ENCODE measurements at regions not wholly inside any gene's neighbourhood (a gene's known extent, or its start where the extent isn't known, plus 50 kb on each side); places are given as distances from the start of the nearest gene placed in this dataset.
A peak's percentile ranks its signal among the peaks of the same experiment; 100 is the strongest.
"Not testable (repeated sequence)": the region's sequence is repeated elsewhere in the genome, so short reads cannot be mapped to it uniquely, and the experiment has no call there.

DNA sequence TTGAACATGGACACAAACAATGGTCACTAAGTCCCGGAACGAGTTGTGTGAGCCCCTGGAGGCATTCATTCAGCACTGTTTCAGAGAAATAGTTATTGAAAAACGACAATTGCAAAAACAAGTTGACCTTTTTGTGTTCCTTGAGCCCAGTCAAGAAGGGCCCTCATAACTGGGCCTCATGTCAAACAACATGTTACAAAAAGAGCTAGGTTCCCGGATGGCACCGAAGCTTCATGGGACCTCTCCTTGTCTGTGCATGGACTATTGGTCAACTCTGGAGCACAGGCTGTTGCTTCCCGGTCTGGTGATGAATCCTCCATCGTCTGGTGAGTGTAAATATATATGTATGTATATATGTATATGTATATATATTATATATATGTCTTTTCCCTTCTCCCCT lies 176.6 kb downstream of the ALG10 start:
- no peak for DNase-seq

DNA sequence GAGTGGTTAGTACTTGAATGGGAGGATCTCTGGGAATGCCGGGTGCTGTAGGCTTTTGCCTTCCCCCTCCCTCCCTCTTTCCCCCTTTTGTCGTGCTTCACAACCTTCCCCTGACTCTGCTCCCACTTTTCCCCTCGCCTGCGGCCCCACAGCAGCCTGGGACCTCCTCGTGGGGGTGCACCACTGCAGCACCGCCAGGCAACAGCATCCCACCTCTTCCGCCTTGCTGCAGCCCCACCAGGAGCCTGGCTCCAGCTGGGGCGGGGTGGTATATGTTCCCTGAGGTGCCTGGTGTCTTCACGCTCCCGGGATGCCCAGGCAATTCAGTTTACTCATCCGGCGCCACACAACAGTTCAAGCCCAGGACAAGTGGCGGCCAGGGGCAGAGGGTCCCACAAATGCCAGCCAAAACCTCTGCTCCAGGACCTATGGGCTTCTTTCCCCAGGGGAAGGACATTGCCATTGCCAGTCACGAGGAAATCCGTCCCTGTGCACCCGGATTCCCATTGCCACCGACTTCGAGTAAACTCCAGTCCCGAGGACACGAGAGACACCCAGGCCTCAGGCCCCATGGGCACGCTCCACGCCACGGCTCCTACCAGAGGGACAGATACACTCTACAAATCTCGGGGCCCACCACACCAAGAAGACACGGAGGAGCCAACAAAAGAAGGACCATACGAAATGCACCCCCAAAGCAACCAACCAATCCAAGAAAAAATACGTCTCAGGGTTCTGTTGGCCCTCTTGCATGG lies 181.7 kb downstream of the ALG10 start:
- no peak for DNase-seq

DNA sequence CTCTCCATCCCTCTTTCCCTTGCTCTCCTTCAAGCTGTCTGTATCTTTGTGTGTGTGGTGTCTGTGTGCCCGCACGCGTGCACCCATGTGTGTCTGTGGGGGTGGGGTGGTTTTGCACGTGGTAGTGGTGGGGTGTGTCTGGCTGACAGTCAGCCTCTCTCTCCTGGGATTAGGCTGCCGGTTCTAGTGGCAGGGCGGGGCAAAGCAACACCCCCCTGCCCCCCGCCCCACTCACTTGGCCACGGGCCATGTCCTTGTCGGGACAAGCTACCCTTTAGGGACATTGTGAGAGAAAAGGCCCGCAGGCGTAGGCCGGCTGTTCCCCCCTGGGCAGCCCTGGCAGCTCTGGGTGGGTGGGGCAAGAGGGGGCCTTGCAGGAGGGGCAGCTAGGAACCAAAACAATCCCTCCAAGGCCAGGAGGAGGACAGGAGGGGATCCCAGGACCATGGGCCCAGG lies 182.6 kb downstream of the ALG10 start:
- no peak for DNase-seq

- DNase-seq = no peak
Observed at GRCh38 chr12:34205401-34205800, 183.1 kb downstream of the ALG10 start.

GRCh38 chr12:34206061-34206785 lies 183.9 kb downstream of the ALG10 start:
- DNase-seq = no peak

GRCh38 chr12:34207858-34208257 lies 185.6 kb downstream of the ALG10 start:
- DNase-seq = no peak

DNA sequence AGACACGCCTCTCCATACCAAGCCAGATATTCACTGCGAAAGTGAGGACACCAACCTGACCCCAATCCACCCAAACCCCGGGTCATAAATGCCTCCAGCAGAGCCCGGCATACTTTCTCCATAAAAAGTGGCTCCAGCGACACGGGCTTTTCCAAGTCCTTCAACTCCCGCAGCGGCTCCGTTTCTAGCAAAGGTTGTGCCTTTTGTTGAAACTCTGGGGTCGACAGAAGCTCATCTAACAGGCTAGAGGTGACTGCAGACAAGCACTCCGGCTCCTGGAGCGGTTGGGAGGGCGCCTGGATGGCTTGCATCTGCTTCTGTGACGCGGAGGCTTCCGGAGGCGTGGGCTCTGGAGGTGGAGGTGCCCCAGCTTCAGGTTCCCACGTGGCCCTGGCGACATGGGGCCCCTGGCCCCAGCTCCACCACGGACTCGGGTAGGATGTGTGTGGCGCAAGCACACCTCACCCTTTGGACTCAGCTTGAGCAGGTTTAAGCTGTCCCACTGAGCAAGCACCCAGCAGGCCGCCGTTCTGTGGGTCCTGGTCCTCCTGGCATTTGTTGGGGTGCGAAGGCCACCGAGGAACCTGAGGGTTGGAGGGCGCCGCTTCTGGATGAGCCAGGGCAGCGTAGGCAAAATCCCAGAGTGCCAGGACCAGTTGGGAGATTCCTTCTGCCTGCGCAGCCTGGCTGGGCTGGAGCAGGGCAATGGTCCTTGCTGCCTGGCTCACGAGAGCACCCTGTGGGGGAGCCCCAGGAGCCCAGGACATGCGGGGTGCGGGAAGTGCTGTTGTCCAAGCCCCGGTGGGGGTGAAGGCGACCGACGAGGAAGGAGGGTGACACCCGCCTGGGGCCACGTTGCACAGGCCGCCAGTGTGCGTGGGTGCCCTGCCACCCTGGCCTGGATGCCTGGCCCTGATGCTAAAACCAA lies 186.3 kb downstream of the ALG10 start:
- no peak for DNase-seq

GRCh38 chr12:34209259-34209835 lies 187.1 kb downstream of the ALG10 start:
- no peak for DNase-seq

GRCh38 chr12:34210183-34210582 lies 187.9 kb downstream of the ALG10 start:
- no peak for DNase-seq

- DNase-seq = no peak
Observed at GRCh38 chr12:34210689-34211530, 188.6 kb downstream of the ALG10 start.

GRCh38 chr12:34212651-34213050 lies 190.4 kb downstream of the ALG10 start:
- DNase-seq = no peak

DNA sequence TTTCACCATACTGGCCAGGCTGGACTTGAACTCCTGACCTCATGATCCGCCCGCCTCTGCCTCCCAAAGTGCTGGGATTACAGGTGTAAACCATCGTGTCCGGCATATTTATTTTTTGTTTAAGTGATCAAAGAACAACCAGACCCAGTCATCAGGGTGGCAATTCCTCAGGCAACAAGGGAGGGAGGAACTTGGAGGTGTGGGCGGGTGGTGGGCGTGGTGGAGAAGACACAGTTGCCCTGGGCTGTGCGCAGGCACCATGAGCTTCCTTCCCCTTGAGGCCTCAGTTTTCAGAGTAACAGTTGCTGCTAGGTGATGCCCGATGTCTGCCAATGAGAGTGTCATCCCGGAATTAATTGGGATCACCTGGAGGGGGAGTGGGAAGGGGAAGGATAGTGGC lies 191.7 kb downstream of the ALG10 start:
- DNase-seq = no peak

GRCh38 chr12:34215213-34215892 lies 193.1 kb downstream of the ALG10 start:
- DNase-seq = no peak

GRCh38 chr12:34215893-34216285 lies 193.6 kb downstream of the ALG10 start:
- no peak for DNase-seq

DNA sequence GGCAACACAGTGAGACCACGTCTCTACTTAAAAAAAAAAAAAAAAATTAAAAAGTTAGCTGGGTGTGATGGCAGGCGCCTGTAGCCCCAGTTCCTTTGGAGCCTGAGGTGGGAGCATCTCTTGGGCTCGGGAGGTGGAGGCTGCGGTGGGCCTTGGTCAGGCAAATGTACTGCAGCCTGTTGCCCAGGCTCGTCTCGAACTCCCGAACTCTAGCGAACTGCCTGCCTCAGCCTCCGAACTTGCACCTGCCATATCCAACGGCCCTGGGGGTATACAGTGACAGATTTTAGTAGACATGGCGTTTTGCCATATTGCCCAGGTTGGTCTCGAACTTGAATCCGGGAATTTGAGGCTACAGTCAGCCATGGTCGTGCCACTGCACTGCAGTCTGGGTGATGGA lies 195.4 kb downstream of the ALG10 start:
- DNase-seq = no peak

DNA sequence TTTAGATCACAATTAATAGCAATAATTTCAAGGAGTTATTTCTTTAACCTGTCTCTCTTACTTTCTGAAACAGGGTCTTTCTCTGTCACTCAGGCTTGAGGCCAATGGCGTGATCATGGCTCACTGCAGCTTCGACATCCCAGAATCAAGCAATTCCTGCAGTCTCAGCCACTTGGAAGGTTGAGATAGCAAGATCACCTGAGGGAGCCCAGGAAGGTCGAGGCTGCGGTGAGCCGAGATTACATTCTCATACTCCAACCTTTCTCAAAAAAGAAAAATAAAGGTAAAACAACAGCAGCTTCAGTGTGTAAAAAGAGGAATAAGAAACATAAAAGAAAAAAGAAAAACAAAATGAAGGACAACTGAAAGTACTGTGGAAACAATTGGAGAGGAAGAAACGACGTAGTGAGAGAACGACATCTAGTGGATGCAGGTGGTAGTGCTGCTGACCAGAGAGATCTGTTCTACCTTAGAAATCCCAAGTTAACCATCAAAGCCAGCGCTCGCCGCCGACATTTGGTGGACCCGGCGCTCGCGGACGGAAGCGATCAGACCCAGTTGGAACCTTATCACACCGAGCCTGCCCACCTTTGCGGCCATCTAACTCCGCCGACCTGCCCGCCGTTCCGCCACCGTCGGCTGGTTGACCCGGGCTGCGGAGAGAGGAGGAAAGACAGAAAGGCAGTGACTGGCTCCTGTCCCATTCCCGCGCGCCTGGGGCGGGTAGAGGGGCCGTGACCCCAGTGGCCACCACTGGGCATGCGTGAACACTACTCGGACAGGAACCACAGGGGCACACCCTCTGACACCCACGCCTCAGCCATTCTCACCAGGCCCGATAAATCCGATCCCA lies 196.1 kb downstream of the ALG10 start:
- peak; percentile 25 to 61 (median 48) for DNase-seq

GRCh38 chr12:34219046-34219770 lies 196.9 kb downstream of the ALG10 start:
- no peak for DNase-seq

DNA sequence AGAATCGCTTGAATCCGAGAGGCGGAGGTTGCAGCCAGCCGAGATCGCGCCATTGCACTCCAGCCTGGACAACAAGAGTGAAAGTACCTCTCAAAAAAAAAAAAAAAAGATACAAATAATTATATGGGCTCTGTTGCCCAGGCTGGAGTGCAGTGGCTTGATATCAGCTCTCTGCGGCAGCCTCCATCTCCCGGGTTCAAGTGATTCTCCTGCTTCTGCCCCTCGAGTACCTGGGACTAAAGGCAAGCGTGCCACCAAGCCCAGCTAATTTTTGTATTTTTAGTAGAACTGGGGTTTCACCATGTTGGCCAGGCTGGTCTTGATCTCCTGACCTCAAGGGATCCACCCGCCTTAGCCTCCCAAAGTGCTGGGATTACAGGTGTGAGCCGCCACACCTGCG lies 197.8 kb downstream of the ALG10 start:
- not testable (repeated sequence) for DNase-seq

- DNase-seq = no peak
Observed at GRCh38 chr12:34223640-34224039, 201.3 kb downstream of the ALG10 start.

GRCh38 chr12:34226044-34226443 lies 203.7 kb downstream of the ALG10 start:
- DNase-seq = not testable (repeated sequence)

Data from T-helper 1 cell (primary cell).